ENCODE measurements at regions not wholly inside any gene's neighbourhood (a gene's known extent, or its start where the extent isn't known, plus 50 kb on each side); places are given as distances from the start of the nearest gene placed in this dataset.
"Not testable (repeated sequence)": the region's sequence is repeated elsewhere in the genome, so short reads cannot be mapped to it uniquely, and the experiment has no call there.

GRCh38 chr12:46523446-46523845 lies 150.9 kb upstream of the SLC38A2 start:
- DNase-seq (ENCODE audit: extremely low read depth in 1 of 2, low read depth in 1 of 2), result no peak

- no peak for DNase-seq (ENCODE audit: extremely low read depth in 1 of 2, low read depth in 1 of 2)
Measured at GRCh38 chr12:46522071-46522470, 149.5 kb upstream of the SLC38A2 start.

GRCh38 chr12:46521145-46521544 lies 148.6 kb upstream of the SLC38A2 start:
- DNase-seq (ENCODE audit: extremely low read depth in 1 of 2, low read depth in 1 of 2), result no peak

GRCh38 chr12:46519407-46519806 lies 146.8 kb upstream of the SLC38A2 start:
- DNase-seq (ENCODE audit: extremely low read depth in 1 of 2, low read depth in 1 of 2), result no peak

- DNase-seq (ENCODE audit: extremely low read depth in 1 of 2, low read depth in 1 of 2), result no peak
Measured at GRCh38 chr12:46518729-46519128, 146.2 kb upstream of the SLC38A2 start.

GRCh38 chr12:46518169-46518568 lies 145.6 kb upstream of the SLC38A2 start:
- DNase-seq (ENCODE audit: extremely low read depth in 1 of 2, low read depth in 1 of 2), result no peak

GRCh38 chr12:46517579-46517962 lies 145.0 kb upstream of the SLC38A2 start:
- DNase-seq (ENCODE audit: extremely low read depth in 1 of 2, low read depth in 1 of 2), result no peak

GRCh38 chr12:46516933-46517578 lies 144.5 kb upstream of the SLC38A2 start:
- DNase-seq (ENCODE audit: extremely low read depth in 1 of 2, low read depth in 1 of 2), result no peak

- no peak for DNase-seq (ENCODE audit: extremely low read depth in 1 of 2, low read depth in 1 of 2)
Measured at GRCh38 chr12:46516238-46516932, 143.8 kb upstream of the SLC38A2 start.

GRCh38 chr12:46515829-46516228 lies 143.3 kb upstream of the SLC38A2 start:
- no peak for DNase-seq (ENCODE audit: extremely low read depth in 1 of 2, low read depth in 1 of 2)

- DNase-seq (ENCODE audit: extremely low read depth in 1 of 2, low read depth in 1 of 2), result no peak
Measured at GRCh38 chr12:46514886-46515285, 142.3 kb upstream of the SLC38A2 start.

- not testable (repeated sequence) for DNase-seq (ENCODE audit: extremely low read depth in 1 of 2, low read depth in 1 of 2)
Measured at GRCh38 chr12:46510257-46510656, 137.7 kb upstream of the SLC38A2 start.

- no peak for DNase-seq (ENCODE audit: extremely low read depth in 1 of 2, low read depth in 1 of 2)
Measured at GRCh38 chr12:46509135-46509534, 136.6 kb upstream of the SLC38A2 start.

GRCh38 chr12:46508651-46509050 lies 136.1 kb upstream of the SLC38A2 start:
- DNase-seq (ENCODE audit: extremely low read depth in 1 of 2, low read depth in 1 of 2), result no peak

- no peak for DNase-seq (ENCODE audit: extremely low read depth in 1 of 2, low read depth in 1 of 2)
Measured at GRCh38 chr12:46507766-46508165, 135.2 kb upstream of the SLC38A2 start.

GRCh38 chr12:46506961-46507360 lies 134.4 kb upstream of the SLC38A2 start:
- DNase-seq (ENCODE audit: extremely low read depth in 1 of 2, low read depth in 1 of 2), result no peak

GRCh38 chr12:46506198-46506597 lies 133.6 kb upstream of the SLC38A2 start:
- no peak for DNase-seq (ENCODE audit: extremely low read depth in 1 of 2, low read depth in 1 of 2)

- DNase-seq (ENCODE audit: extremely low read depth in 1 of 2, low read depth in 1 of 2), result no peak
Measured at GRCh38 chr12:46504494-46504893, 131.9 kb upstream of the SLC38A2 start.

- DNase-seq (ENCODE audit: extremely low read depth in 1 of 2, low read depth in 1 of 2), result no peak
Measured at GRCh38 chr12:46503637-46504175, 131.1 kb upstream of the SLC38A2 start.

- DNase-seq (ENCODE audit: extremely low read depth in 1 of 2, low read depth in 1 of 2), result no peak
Measured at GRCh38 chr12:46500673-46501072, 128.1 kb upstream of the SLC38A2 start.

- no peak for DNase-seq (ENCODE audit: extremely low read depth in 1 of 2, low read depth in 1 of 2)
Measured at GRCh38 chr12:46499901-46500300, 127.3 kb upstream of the SLC38A2 start.

- no peak for DNase-seq (ENCODE audit: extremely low read depth in 1 of 2, low read depth in 1 of 2)
Measured at GRCh38 chr12:46499226-46499625, 126.7 kb upstream of the SLC38A2 start.
